ENCODE measurements at regions not wholly inside any gene's neighbourhood (a gene's known extent, or its start where the extent isn't known, plus 50 kb on each side); places are given as distances from the start of the nearest gene placed in this dataset.

DNA sequence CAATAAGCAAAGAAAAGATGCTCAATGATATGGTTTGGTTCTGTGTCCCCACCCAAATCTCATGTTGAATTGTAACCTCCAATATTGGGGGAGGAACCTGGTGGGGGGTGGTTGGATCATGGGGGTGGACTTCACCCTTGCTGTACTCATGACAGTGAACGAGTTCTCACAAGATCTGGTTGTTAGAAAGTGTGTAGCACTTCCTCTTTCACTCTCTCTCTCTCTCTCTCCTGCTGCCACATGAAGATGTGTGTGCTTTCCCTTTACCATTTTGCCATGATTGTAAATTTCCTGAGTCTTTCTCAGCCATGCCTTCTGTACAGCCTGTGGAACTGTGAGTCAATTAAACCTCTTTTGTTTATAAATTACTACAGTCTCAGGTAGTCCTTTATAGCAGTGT lies 248.4 kb downstream of the HHIPL2 start:
- no peaks in the 10 kb centered on the region for H3K27me3 ChIP-seq (ENCODE audit: insufficient read depth, low read depth, low read length)
- H3K27ac ChIP-seq (ENCODE audit: low read length): no peak overlapping the region
- H3K79me2 ChIP-seq (replicated peaks; ENCODE audit: insufficient read depth, low read length): no peaks in the 10 kb centered on the region
- no peak overlapping the region for H3K4me3 ChIP-seq (ENCODE audit: low read length)
- H3F3A ChIP-seq (ENCODE audit: insufficient read depth, low read length, poor library complexity, severe bottlenecking): no peaks in the 10 kb centered on the region
- no peaks in the 10 kb centered on the region for H3K9me3 ChIP-seq (ENCODE audit: low read length)
- TF ChIP-seq, protein P1, sequence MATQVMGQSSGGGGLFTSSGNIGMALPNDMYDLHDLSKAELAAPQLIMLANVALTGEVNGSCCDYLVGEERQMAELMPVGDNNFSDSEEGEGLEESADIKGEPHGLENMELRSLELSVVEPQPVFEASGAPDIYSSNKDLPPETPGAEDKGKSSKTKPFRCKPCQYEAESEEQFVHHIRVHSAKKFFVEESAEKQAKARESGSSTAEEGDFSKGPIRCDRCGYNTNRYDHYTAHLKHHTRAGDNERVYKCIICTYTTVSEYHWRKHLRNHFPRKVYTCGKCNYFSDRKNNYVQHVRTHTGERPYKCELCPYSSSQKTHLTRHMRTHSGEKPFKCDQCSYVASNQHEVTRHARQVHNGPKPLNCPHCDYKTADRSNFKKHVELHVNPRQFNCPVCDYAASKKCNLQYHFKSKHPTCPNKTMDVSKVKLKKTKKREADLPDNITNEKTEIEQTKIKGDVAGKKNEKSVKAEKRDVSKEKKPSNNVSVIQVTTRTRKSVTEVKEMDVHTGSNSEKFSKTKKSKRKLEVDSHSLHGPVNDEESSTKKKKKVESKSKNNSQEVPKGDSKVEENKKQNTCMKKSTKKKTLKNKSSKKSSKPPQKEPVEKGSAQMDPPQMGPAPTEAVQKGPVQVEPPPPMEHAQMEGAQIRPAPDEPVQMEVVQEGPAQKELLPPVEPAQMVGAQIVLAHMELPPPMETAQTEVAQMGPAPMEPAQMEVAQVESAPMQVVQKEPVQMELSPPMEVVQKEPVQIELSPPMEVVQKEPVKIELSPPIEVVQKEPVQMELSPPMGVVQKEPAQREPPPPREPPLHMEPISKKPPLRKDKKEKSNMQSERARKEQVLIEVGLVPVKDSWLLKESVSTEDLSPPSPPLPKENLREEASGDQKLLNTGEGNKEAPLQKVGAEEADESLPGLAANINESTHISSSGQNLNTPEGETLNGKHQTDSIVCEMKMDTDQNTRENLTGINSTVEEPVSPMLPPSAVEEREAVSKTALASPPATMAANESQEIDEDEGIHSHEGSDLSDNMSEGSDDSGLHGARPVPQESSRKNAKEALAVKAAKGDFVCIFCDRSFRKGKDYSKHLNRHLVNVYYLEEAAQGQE (IDR thresholded peaks at IDR 0.05; ENCODE audit: borderline replicate concordance): no peak
- TF ChIP-seq SMC3 (conservative IDR thresholded peaks at IDR 0.05; ENCODE audit: poor library complexity) (no peak), EZH2 (IDR thresholded peaks at IDR 0.05; ENCODE audit: borderline replicate concordance, insufficient read depth, low read length, poor library complexity, severe bottlenecking) (no peak), RAD21 (conservative IDR thresholded peaks at IDR 0.05) (no peak), MXI1 (conservative IDR thresholded peaks at IDR 0.05; ENCODE audit: poor library complexity, severe bottlenecking) (no peak), EP300 (conservative IDR thresholded peaks at IDR 0.05; ENCODE audit: poor library complexity, severe bottlenecking) (no peak)
- TF ChIP-seq, protein P2, sequence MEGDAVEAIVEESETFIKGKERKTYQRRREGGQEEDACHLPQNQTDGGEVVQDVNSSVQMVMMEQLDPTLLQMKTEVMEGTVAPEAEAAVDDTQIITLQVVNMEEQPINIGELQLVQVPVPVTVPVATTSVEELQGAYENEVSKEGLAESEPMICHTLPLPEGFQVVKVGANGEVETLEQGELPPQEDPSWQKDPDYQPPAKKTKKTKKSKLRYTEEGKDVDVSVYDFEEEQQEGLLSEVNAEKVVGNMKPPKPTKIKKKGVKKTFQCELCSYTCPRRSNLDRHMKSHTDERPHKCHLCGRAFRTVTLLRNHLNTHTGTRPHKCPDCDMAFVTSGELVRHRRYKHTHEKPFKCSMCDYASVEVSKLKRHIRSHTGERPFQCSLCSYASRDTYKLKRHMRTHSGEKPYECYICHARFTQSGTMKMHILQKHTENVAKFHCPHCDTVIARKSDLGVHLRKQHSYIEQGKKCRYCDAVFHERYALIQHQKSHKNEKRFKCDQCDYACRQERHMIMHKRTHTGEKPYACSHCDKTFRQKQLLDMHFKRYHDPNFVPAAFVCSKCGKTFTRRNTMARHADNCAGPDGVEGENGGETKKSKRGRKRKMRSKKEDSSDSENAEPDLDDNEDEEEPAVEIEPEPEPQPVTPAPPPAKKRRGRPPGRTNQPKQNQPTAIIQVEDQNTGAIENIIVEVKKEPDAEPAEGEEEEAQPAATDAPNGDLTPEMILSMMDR (IDR thresholded peaks at IDR 0.05; ENCODE audit: poor library complexity, severe bottlenecking): no peak
- H3K4me2 ChIP-seq (ENCODE audit: low read length): no peak overlapping the region
- no peak overlapping the region for H2AFZ ChIP-seq (ENCODE audit: low read depth, low read length)
- no peaks in the 10 kb centered on the region for H4K20me1 ChIP-seq (ENCODE audit: insufficient read depth)
- no peaks in the 10 kb centered on the region for H3K36me3 ChIP-seq (ENCODE audit: insufficient read depth, low read length)
- no peaks in the 10 kb centered on the region for H3K9me2 ChIP-seq (ENCODE audit: insufficient read depth, low read length)
- no peak overlapping the region for H3K9ac ChIP-seq (ENCODE audit: low read length)

DNA sequence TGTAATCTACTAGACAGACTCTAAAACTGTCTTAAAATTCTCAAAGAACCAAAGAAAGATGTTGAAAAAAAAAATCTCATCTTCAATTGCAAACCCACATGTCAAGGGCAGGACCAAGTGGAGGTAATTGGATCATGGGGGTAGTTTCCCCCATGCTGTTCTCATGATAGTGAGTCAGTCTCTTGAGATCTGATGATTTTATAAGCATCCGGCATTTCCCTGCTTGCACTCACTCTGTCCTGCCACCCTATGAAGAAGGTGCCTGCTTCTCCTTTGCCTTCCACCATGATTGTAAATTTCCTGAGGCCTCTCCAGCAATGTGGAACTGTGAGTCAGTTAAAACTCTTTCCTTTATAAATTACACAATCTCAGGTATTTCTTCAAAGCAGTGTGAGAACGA lies 257.0 kb downstream of the HHIPL2 start:
- Histone ChIP-seq H3K79me2 (replicated peaks; ENCODE audit: insufficient read depth, low read length) (no peaks in the 10 kb centered on the region), H3K4me2 (ENCODE audit: low read length) (no peak overlapping the region), H3K36me3 (ENCODE audit: insufficient read depth, low read length) (no peaks in the 10 kb centered on the region), H3K27ac (ENCODE audit: low read length) (no peak overlapping the region), H2AFZ (ENCODE audit: low read depth, low read length) (no peak overlapping the region), H3K27me3 (ENCODE audit: insufficient read depth, low read depth, low read length) (no peaks in the 10 kb centered on the region), H3K9me3 (ENCODE audit: low read length) (no peaks in the 10 kb centered on the region), H3K4me3 (ENCODE audit: low read length) (no peak overlapping the region), H3F3A (ENCODE audit: insufficient read depth, low read length, poor library complexity, severe bottlenecking) (no peaks in the 10 kb centered on the region), H4K20me1 (ENCODE audit: insufficient read depth) (no peaks in the 10 kb centered on the region), H3K9me2 (ENCODE audit: insufficient read depth, low read length) (no peaks in the 10 kb centered on the region), H3K9ac (ENCODE audit: low read length) (no peak overlapping the region)
- no peak for TF ChIP-seq MXI1 (conservative IDR thresholded peaks at IDR 0.05; ENCODE audit: poor library complexity, severe bottlenecking)

DNA sequence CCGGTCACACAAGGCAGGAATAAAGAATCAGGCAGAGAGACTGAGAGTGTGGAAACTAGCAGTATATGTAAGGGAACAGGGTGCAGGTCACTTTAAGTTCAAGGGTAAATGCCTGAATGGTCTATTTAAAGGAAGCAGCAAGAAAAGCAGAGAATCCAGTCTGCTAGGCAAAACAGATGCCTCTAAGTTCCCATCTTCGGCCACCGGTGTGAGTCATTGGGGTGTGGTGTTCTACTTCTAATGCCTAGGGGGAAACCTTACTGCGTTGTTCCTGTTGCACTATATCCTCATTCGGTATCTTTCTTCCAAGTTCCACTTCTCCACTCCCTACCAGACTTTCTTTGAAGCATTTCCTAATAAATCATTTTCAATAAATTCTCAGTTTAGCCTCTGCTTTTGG lies 259.9 kb downstream of the HHIPL2 start:
- Histone ChIP-seq H2AFZ (ENCODE audit: low read depth, low read length) (no peak overlapping the region), H4K20me1 (ENCODE audit: insufficient read depth) (no peaks in the 10 kb centered on the region), H3K9ac (ENCODE audit: low read length) (no peak overlapping the region), H3K27ac (ENCODE audit: low read length) (no peak overlapping the region), H3K4me3 (ENCODE audit: low read length) (no peak overlapping the region), H3K9me3 (ENCODE audit: low read length) (no peaks in the 10 kb centered on the region), H3K36me3 (ENCODE audit: insufficient read depth, low read length) (no peaks in the 10 kb centered on the region), H3K27me3 (ENCODE audit: insufficient read depth, low read depth, low read length) (no peaks in the 10 kb centered on the region), H3K9me2 (ENCODE audit: insufficient read depth, low read length) (no peaks in the 10 kb centered on the region), H3K79me2 (replicated peaks; ENCODE audit: insufficient read depth, low read length) (no peaks in the 10 kb centered on the region), H3K4me2 (ENCODE audit: low read length) (no peak overlapping the region), H3F3A (ENCODE audit: insufficient read depth, low read length, poor library complexity, severe bottlenecking) (no peaks in the 10 kb centered on the region)
- TF ChIP-seq, protein P1 (IDR thresholded peaks at IDR 0.05; ENCODE audit: borderline replicate concordance): no peak
- TF ChIP-seq EP300 (conservative IDR thresholded peaks at IDR 0.05; ENCODE audit: poor library complexity, severe bottlenecking) (no peak), SMC3 (conservative IDR thresholded peaks at IDR 0.05; ENCODE audit: poor library complexity) (no peak), MXI1 (conservative IDR thresholded peaks at IDR 0.05; ENCODE audit: poor library complexity, severe bottlenecking) (no peak), EZH2 (IDR thresholded peaks at IDR 0.05; ENCODE audit: borderline replicate concordance, insufficient read depth, low read length, poor library complexity, severe bottlenecking) (no peak)
- TF ChIP-seq, protein P2 (IDR thresholded peaks at IDR 0.05; ENCODE audit: poor library complexity, severe bottlenecking): no peak

All from neural cell (in vitro differentiated cells).